ENCODE measurements at regions not wholly inside any gene's neighbourhood (a gene's known extent, or its start where the extent isn't known, plus 50 kb on each side); places are given as distances from the start of the nearest gene placed in this dataset.

DNA sequence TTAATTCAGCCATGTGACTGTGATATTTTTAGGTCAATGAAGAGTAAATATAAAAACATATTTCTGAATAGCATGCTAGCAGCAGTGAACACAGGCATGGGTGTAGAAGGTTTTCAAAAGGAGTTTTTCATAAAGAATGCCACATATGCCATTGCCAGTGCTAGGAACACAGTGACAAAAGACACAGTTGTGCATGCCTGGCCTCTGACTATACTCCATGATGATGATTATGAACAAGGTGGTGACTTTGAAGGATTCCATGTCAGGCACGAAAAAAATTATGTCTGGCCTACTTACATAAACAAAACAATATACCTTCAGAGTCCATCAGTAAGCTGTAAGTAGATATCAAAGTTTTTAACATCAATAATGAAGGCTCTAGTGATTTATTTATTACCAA lies 438.7 kb downstream of the TLE1 start:
- Histone ChIP-seq H3K27me3 (ENCODE audit: control insufficient read depth, insufficient read depth, low read length) (no peaks in the 10 kb centered on the region), H3K36me3 (ENCODE audit: control insufficient read depth, insufficient read depth, low read length) (no peaks in the 10 kb centered on the region), H3K4me3 (ENCODE audit: low read depth, low read length) (no peak overlapping the region), H3K4me1 (ENCODE audit: control insufficient read depth, insufficient read depth, low read length) (peaks cover 8% of the 10 kb centered on the region), H3K9me3 (ENCODE audit: control insufficient read depth, insufficient read depth, low read length) (no peaks in the 10 kb centered on the region), H3K27ac (ENCODE audit: low read depth, low read length) (no peak overlapping the region), H3K9ac (ENCODE audit: low read depth, low read length) (no peak overlapping the region)

DNA sequence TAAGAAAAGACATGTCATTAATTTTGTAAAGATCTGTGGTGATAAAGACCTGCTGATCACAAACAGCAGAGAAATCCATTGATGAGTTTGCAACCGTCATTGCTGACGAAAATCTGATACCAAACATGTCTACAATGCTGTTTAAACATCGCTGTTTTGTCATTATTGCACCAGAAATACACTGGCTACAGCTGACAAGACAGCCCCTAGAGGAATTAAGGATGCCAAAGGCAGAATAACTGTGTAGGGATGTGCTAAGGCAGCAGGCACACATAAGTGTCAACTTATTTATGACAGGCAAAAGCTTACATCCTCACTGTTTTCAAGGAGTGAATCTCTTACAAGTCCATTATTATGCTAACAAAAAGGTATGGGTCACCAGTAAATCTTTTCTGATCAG lies 439.3 kb downstream of the TLE1 start:
- H3K9me3 ChIP-seq (ENCODE audit: control insufficient read depth, insufficient read depth, low read length): no peaks in the 10 kb centered on the region
- H3K4me3 ChIP-seq (ENCODE audit: low read depth, low read length): no peak overlapping the region
- H3K27ac ChIP-seq (ENCODE audit: low read depth, low read length): no peak overlapping the region
- peaks cover 8% of the 10 kb centered on the region for H3K4me1 ChIP-seq (ENCODE audit: control insufficient read depth, insufficient read depth, low read length)
- H3K9ac ChIP-seq (ENCODE audit: low read depth, low read length): no peak overlapping the region
- no peaks in the 10 kb centered on the region for H3K27me3 ChIP-seq (ENCODE audit: control insufficient read depth, insufficient read depth, low read length)
- no peaks in the 10 kb centered on the region for H3K36me3 ChIP-seq (ENCODE audit: control insufficient read depth, insufficient read depth, low read length)

- Histone ChIP-seq H3K27ac (ENCODE audit: low read depth, low read length) (no peak overlapping the region), H3K4me3 (ENCODE audit: low read depth, low read length) (no peak overlapping the region), H3K9ac (ENCODE audit: low read depth, low read length) (no peak overlapping the region), H3K9me3 (ENCODE audit: control insufficient read depth, insufficient read depth, low read length) (no peaks in the 10 kb centered on the region), H3K4me1 (ENCODE audit: control insufficient read depth, insufficient read depth, low read length) (peaks cover 8% of the 10 kb centered on the region), H3K27me3 (ENCODE audit: control insufficient read depth, insufficient read depth, low read length) (no peaks in the 10 kb centered on the region), H3K36me3 (ENCODE audit: control insufficient read depth, insufficient read depth, low read length) (no peaks in the 10 kb centered on the region)
Observed at GRCh38 chr9:81245254-81245956, 443.9 kb downstream of the TLE1 start.

DNA sequence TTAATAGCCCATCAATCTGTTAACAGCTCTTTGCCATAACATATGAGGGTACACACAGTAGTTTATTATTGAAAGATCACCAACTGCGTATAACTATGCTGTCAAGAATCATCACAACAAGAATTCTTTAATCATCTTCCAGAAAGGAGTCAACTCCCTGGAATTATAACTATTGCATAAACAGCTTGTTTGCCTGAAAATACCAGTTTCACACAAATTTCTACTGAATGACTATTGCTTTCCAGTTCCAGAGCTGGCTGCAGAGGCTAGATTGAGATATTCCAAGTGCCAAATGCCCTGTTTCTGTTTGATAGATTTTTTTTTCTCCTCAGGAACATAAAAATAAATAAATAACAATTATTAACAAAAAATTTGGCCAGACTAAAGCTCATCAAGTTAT lies 444.7 kb downstream of the TLE1 start:
- Histone ChIP-seq H3K27me3 (ENCODE audit: control insufficient read depth, insufficient read depth, low read length) (no peaks in the 10 kb centered on the region), H3K27ac (ENCODE audit: low read depth, low read length) (no peak overlapping the region), H3K9ac (ENCODE audit: low read depth, low read length) (no peak overlapping the region), H3K4me3 (ENCODE audit: low read depth, low read length) (no peak overlapping the region), H3K9me3 (ENCODE audit: control insufficient read depth, insufficient read depth, low read length) (no peaks in the 10 kb centered on the region), H3K4me1 (ENCODE audit: control insufficient read depth, insufficient read depth, low read length) (peaks cover 8% of the 10 kb centered on the region), H3K36me3 (ENCODE audit: control insufficient read depth, insufficient read depth, low read length) (no peaks in the 10 kb centered on the region)

DNA sequence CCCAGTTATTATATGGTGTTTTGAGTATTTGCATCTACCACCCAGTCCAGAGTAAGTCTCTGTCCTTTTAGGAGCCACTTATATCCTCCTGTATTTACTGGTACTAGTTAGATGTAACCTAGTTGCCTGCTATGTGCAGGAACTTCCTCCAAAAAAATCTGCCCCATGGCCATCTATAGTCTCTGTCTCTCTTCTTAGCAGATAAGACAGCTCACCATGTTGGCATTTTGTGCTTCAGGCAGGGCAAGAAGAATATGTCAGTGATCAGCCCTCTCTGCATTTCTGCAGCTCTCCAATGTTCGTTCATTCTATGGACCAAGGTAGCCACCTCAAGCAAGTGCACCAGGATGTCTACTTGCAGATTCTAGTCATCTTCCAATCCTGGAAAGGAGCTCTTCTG lies 446.5 kb downstream of the TLE1 start:
- Histone ChIP-seq H3K9ac (ENCODE audit: low read depth, low read length) (no peak overlapping the region), H3K27me3 (ENCODE audit: control insufficient read depth, insufficient read depth, low read length) (no peaks in the 10 kb centered on the region), H3K4me1 (ENCODE audit: control insufficient read depth, insufficient read depth, low read length) (peaks cover 3% of the 10 kb centered on the region), H3K27ac (ENCODE audit: low read depth, low read length) (no peak overlapping the region), H3K36me3 (ENCODE audit: control insufficient read depth, insufficient read depth, low read length) (no peaks in the 10 kb centered on the region), H3K9me3 (ENCODE audit: control insufficient read depth, insufficient read depth, low read length) (no peaks in the 10 kb centered on the region), H3K4me3 (ENCODE audit: low read depth, low read length) (no peak overlapping the region)

- no peaks in the 10 kb centered on the region for H3K4me1 ChIP-seq (ENCODE audit: control insufficient read depth, insufficient read depth, low read length)
- H3K4me3 ChIP-seq (ENCODE audit: low read depth, low read length): no peak overlapping the region
- H3K27me3 ChIP-seq (ENCODE audit: control insufficient read depth, insufficient read depth, low read length): no peaks in the 10 kb centered on the region
- no peaks in the 10 kb centered on the region for H3K36me3 ChIP-seq (ENCODE audit: control insufficient read depth, insufficient read depth, low read length)
- H3K9me3 ChIP-seq (ENCODE audit: control insufficient read depth, insufficient read depth, low read length): no peaks in the 10 kb centered on the region
- H3K27ac ChIP-seq (ENCODE audit: low read depth, low read length): no peak overlapping the region
- H3K9ac ChIP-seq (ENCODE audit: low read depth, low read length): no peak overlapping the region
Observed at GRCh38 chr9:81239388-81239787, 450.0 kb downstream of the TLE1 start.

- H3K27ac ChIP-seq (ENCODE audit: low read depth, low read length): no peak overlapping the region
- no peak overlapping the region for H3K4me3 ChIP-seq (ENCODE audit: low read depth, low read length)
- no peak overlapping the region for H3K9ac ChIP-seq (ENCODE audit: low read depth, low read length)
- no peaks in the 10 kb centered on the region for H3K9me3 ChIP-seq (ENCODE audit: control insufficient read depth, insufficient read depth, low read length)
- no peaks in the 10 kb centered on the region for H3K4me1 ChIP-seq (ENCODE audit: control insufficient read depth, insufficient read depth, low read length)
- no peaks in the 10 kb centered on the region for H3K36me3 ChIP-seq (ENCODE audit: control insufficient read depth, insufficient read depth, low read length)
- H3K27me3 ChIP-seq (ENCODE audit: control insufficient read depth, insufficient read depth, low read length): no peaks in the 10 kb centered on the region
Observed at GRCh38 chr9:81237565-81238231, 451.6 kb downstream of the TLE1 start.

DNA sequence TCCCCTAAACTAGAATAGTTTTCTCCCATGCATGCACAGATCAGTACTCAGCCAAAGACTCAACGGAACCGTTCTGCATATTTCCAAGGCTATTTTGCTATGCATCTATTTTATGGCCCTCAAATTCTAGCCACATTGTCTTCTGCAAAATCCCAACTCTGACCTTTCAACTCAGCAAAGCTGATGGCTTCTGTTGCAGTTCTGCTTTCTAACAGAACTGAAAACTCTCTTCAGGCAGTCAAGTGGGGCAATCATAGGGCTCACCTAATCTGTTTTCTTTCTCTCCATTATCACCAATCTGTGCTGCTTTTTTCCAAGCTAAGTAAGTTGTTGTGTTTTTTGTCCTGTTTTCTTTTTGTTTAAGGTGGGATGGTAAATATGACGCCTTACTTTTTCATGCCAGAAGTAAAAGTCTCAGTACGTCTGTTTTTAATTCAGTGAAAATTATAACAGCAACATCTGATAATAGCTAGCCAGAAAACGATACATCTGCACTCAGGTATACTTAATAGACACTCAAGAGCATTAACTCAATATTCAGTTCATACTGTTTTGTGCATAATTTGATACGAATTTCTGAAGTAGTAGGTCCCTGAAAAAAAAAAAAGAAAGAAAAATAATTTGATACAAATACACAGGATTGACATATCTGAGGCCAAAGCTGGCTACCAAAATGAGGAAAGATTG lies 454.3 kb downstream of the TLE1 start:
- Histone ChIP-seq H3K4me1 (ENCODE audit: control insufficient read depth, insufficient read depth, low read length) (no peaks in the 10 kb centered on the region), H3K27me3 (ENCODE audit: control insufficient read depth, insufficient read depth, low read length) (no peaks in the 10 kb centered on the region), H3K4me3 (ENCODE audit: low read depth, low read length) (no peak overlapping the region), H3K9me3 (ENCODE audit: control insufficient read depth, insufficient read depth, low read length) (no peaks in the 10 kb centered on the region), H3K36me3 (ENCODE audit: control insufficient read depth, insufficient read depth, low read length) (no peaks in the 10 kb centered on the region), H3K27ac (ENCODE audit: low read depth, low read length) (no peak overlapping the region), H3K9ac (ENCODE audit: low read depth, low read length) (no peak overlapping the region)

GRCh38 chr9:81231011-81231410 lies 458.3 kb downstream of the TLE1 start:
- H3K4me3 ChIP-seq (ENCODE audit: low read depth, low read length): no peak overlapping the region
- no peaks in the 10 kb centered on the region for H3K9me3 ChIP-seq (ENCODE audit: control insufficient read depth, insufficient read depth, low read length)
- no peak overlapping the region for H3K27ac ChIP-seq (ENCODE audit: low read depth, low read length)
- H3K36me3 ChIP-seq (ENCODE audit: control insufficient read depth, insufficient read depth, low read length): no peaks in the 10 kb centered on the region
- no peak overlapping the region for H3K9ac ChIP-seq (ENCODE audit: low read depth, low read length)
- H3K27me3 ChIP-seq (ENCODE audit: control insufficient read depth, insufficient read depth, low read length): no peaks in the 10 kb centered on the region
- H3K4me1 ChIP-seq (ENCODE audit: control insufficient read depth, insufficient read depth, low read length): no peaks in the 10 kb centered on the region

DNA sequence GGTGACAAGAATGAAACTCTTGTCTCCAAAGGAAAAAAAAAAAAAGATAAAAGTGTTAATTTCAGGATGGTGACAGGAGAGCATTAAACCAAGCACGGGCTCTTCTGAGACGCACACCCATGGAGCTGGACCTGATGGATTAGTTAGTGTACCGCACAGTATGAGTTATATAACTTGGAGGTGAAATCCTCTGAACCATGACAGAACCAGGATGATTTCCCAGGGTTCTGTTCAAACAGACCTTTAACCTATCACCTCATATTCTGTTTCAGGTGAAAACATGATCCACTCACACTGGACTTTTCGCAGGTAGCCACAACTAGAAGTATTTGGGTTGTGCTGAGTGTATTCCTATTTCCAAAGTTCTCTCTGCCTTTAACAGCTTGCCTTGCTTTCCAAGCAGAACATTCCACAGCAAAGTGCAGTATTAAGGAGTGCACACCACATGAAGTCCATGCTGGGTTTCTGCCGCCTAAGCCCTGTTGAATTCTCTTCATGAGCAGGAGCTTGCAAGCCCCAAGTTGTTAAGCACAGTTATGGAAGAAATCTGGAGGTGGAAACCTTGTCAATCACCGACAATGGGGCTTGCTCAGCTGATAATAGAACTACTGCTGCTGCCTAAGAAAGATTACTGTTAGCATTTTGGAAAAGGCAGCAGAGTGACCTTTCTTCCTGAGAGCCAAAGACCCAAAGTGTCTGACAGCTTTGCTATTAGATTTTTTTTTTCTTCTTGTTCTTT lies 461.7 kb downstream of the TLE1 start:
- no peaks in the 10 kb centered on the region for H3K9me3 ChIP-seq (ENCODE audit: control insufficient read depth, insufficient read depth, low read length)
- H3K4me1 ChIP-seq (ENCODE audit: control insufficient read depth, insufficient read depth, low read length): peaks cover 7% of the 10 kb centered on the region; the same call in 1 of the 2 replicates
- H3K9ac ChIP-seq (ENCODE audit: low read depth, low read length): no peak overlapping the region
- H3K27me3 ChIP-seq (ENCODE audit: control insufficient read depth, insufficient read depth, low read length): no peaks in the 10 kb centered on the region
- no peak overlapping the region for H3K4me3 ChIP-seq (ENCODE audit: low read depth, low read length)
- H3K36me3 ChIP-seq (ENCODE audit: control insufficient read depth, insufficient read depth, low read length): no peaks in the 10 kb centered on the region
- H3K27ac ChIP-seq (ENCODE audit: low read depth, low read length): no peak overlapping the region
